WTC11 (cell line): ENCODE measurements at regions not wholly inside any gene's neighbourhood (a gene's known extent, or its start where the extent isn't known, plus 50 kb on each side); places are given as distances from the start of the nearest gene placed in this dataset.

Experiments used
- TF ChIP-seq, protein P1 (sequence below): sonication (generic); formaldehyde crosslinking; IDR thresholded peaks from 2 replicates; pipeline ENCODE4 v1.8.1; 2022; ENCODE audit warnings: mild to moderate bottlenecking, moderate library complexity, missing genetic modification reagents
- TF ChIP-seq, protein P2 (sequence below): fragments of 250-450 bp; sonication (Bioruptor Pico); IDR thresholded peaks from 2 replicates; pipeline ENCODE4 v1.9.0; 2021; ENCODE audit warnings: moderate library complexity, mild to moderate bottlenecking, inconsistent platforms, borderline replicate concordance
- TF ChIP-seq, protein P3 (sequence below): sonication (generic); formaldehyde crosslinking; conservative IDR thresholded peaks from 2 replicates; pipeline ENCODE4 v1.8.1; 2022; ENCODE audit warnings: mild to moderate bottlenecking, missing genetic modification reagents

DNA sequence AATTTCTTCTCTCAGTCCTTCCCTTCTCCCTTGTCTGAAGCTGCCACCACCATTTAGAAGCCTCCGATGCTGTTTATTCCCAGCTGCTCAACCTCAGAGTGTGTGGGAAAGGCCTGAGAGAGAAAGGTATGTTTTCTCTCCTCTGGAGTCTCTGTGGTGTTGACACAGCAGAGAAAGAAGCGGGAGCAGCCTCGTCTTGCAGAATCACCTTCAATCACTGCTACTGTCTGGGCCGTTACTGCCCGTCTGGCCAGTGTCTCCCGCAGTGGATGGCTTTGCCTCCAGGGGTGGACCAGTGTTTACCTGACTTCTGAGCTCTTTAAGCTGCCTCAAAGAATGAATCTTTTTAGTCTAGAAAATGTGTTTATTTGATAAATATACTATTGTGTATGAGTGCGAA lies 148.9 kb upstream of the FAM47C start:
- TF ChIP-seq, protein P1, sequence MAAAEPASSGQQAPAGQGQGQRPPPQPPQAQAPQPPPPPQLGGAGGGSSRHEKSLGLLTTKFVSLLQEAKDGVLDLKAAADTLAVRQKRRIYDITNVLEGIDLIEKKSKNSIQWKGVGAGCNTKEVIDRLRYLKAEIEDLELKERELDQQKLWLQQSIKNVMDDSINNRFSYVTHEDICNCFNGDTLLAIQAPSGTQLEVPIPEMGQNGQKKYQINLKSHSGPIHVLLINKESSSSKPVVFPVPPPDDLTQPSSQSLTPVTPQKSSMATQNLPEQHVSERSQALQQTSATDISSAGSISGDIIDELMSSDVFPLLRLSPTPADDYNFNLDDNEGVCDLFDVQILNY (CRISPR knock-in tag): no peak
- TF ChIP-seq, protein P2, sequence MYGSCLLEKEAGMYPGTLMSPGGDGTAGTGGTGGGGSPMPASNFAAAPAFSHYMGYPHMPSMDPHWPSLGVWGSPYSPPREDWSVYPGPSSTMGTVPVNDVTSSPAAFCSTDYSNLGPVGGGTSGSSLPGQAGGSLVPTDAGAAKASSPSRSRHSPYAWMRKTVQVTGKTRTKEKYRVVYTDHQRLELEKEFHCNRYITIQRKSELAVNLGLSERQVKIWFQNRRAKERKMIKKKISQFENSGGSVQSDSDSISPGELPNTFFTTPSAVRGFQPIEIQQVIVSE: no peak
- TF ChIP-seq, protein P3, sequence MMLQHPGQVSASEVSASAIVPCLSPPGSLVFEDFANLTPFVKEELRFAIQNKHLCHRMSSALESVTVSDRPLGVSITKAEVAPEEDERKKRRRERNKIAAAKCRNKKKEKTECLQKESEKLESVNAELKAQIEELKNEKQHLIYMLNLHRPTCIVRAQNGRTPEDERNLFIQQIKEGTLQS (CRISPR knock-in tag): no peak
